Activated naive CD8-positive, alpha-beta T cell treated with anti-CD3 and anti-CD28 coated beads, Interleukin-2, amount 10 ng/mL, durations not matched to agents 7 days and 5 days (primary cell): ENCODE measurements at regions not wholly inside any gene's neighbourhood (a gene's known extent, or its start where the extent isn't known, plus 50 kb on each side); places are given as distances from the start of the nearest gene placed in this dataset.

Experiments
- ATAC-seq: fragments of 150-1000 bp; cut with Tn5 transposase; one replicate; pipeline ENCODE4 v1.10.0; 2021; ENCODE audit warnings: low read depth, moderate library complexity
- POLR2A ChIA-PET: fragments of 350-600 bp; sonication (Branson Sonifier 250); formaldehyde crosslinking; loops from one replicate; lab custom pipeline; 2021; ENCODE audit warnings: antibody characterized with exemption; lab: Charles Lee
- DNase-seq: peaks from one replicate; pipeline ENCODE4 v3.0.0; 2021
- H3K27ac Mint-ChIP-seq: one replicate; pipeline ENCODE4 v1.8.0; 2022; ENCODE audit warnings: mild to moderate bottlenecking, mixed read lengths
- H3K27me3 Mint-ChIP-seq: one replicate; pipeline ENCODE4 v1.8.0; 2022; ENCODE audit warnings: mild to moderate bottlenecking, moderate library complexity, mixed read lengths
- H3K36me3 Mint-ChIP-seq: one replicate; pipeline ENCODE4 v1.8.0; 2021; ENCODE audit warnings: mild to moderate bottlenecking, mixed read lengths
- H3K4me1 Mint-ChIP-seq: one replicate; pipeline ENCODE4 v1.8.0; 2021; ENCODE audit warnings: mixed read lengths
- H3K4me3 Mint-ChIP-seq: one replicate; pipeline ENCODE4 v1.8.0; 2022; ENCODE audit warnings: mild to moderate bottlenecking, moderate library complexity, mixed read lengths
- H3K9me3 Mint-ChIP-seq: one replicate; pipeline ENCODE4 v1.8.0; 2021; ENCODE audit warnings: mixed read lengths

- no peak for ATAC-seq
- peaks cover 2% of the 10 kb centered on the region for H3K27me3 Mint-ChIP-seq
These were observed 248.5 kb upstream of the C11orf87 start for GRCh38 chr11:109173504-109173903.

GRCh38 chr11:109184376-109184775 lies 237.6 kb upstream of the C11orf87 start:
- no peaks in the 10 kb centered on the region for H3K27me3 Mint-ChIP-seq
- no peaks in the 10 kb centered on the region for H3K36me3 Mint-ChIP-seq
- H3K9me3 Mint-ChIP-seq: no peaks in the 10 kb centered on the region
- no peak for DNase-seq
- no peak for ATAC-seq
- no peaks in the 10 kb centered on the region for H3K4me1 Mint-ChIP-seq
- no peak overlapping the region for H3K4me3 Mint-ChIP-seq
- POLR2A ChIA-PET: no interaction called here
- H3K27ac Mint-ChIP-seq: no peak overlapping the region

More at GRCh38 chr11:109173504-109173903, 248.5 kb upstream of the C11orf87 start:
- POLR2A ChIA-PET: no interaction called here
- H3K4me1 Mint-ChIP-seq: no peaks in the 10 kb centered on the region
- no peak overlapping the region for H3K27ac Mint-ChIP-seq
- H3K36me3 Mint-ChIP-seq: no peaks in the 10 kb centered on the region
- DNase-seq: no peak
- no peak overlapping the region for H3K4me3 Mint-ChIP-seq
- no peaks in the 10 kb centered on the region for H3K9me3 Mint-ChIP-seq

- POLR2A ChIA-PET: no interaction called here
- DNase-seq (no peak), ATAC-seq (no peak)
- H3K4me1 Mint-ChIP-seq: no peaks in the 10 kb centered on the region
- peaks cover 5% of the 10 kb centered on the region for H3K9me3 Mint-ChIP-seq
- H3K36me3 Mint-ChIP-seq: no peaks in the 10 kb centered on the region
- H3K27ac Mint-ChIP-seq: no peak overlapping the region
- H3K27me3 Mint-ChIP-seq: peaks cover 2% of the 10 kb centered on the region
- H3K4me3 Mint-ChIP-seq: no peak overlapping the region
These were observed 229.1 kb upstream of the C11orf87 start for GRCh38 chr11:109192864-109193263.

GRCh38 chr11:109193880-109194279 lies 228.1 kb upstream of the C11orf87 start:
- Mint-ChIP-seq H3K4me1 (no peaks in the 10 kb centered on the region), H3K9me3 (peaks cover 5% of the 10 kb centered on the region), H3K4me3 (no peak overlapping the region), H3K27me3 (peaks cover 2% of the 10 kb centered on the region), H3K36me3 (no peaks in the 10 kb centered on the region), H3K27ac (no peak overlapping the region)
- POLR2A ChIA-PET: no interaction called here
- no peak for ATAC-seq
- no peak for DNase-seq

- peaks cover 5% of the 10 kb centered on the region for H3K9me3 Mint-ChIP-seq
- no peak overlapping the region for H3K27ac Mint-ChIP-seq
- no peaks in the 10 kb centered on the region for H3K4me1 Mint-ChIP-seq
- H3K36me3 Mint-ChIP-seq: no peaks in the 10 kb centered on the region
- peaks cover 2% of the 10 kb centered on the region for H3K27me3 Mint-ChIP-seq
- DNase-seq (no peak), ATAC-seq (no peak)
- H3K4me3 Mint-ChIP-seq: no peak overlapping the region
- POLR2A ChIA-PET: no interaction called here
These were observed 226.0 kb upstream of the C11orf87 start for GRCh38 chr11:109196016-109196415.

- DNase-seq: no peak
- H3K4me3 Mint-ChIP-seq: no peak overlapping the region
- no peaks in the 10 kb centered on the region for H3K4me1 Mint-ChIP-seq
- no peak for ATAC-seq
- peaks cover 2% of the 10 kb centered on the region for H3K9me3 Mint-ChIP-seq
- peaks cover 2% of the 10 kb centered on the region for H3K27me3 Mint-ChIP-seq
- no peak overlapping the region for H3K27ac Mint-ChIP-seq
- no peaks in the 10 kb centered on the region for H3K36me3 Mint-ChIP-seq
- POLR2A ChIA-PET: no interaction called here
These were observed 224.3 kb upstream of the C11orf87 start for GRCh38 chr11:109197656-109198055.

GRCh38 chr11:109203176-109203575 lies 218.8 kb upstream of the C11orf87 start:
- no peak overlapping the region for H3K4me3 Mint-ChIP-seq
- POLR2A ChIA-PET: no interaction called here
- no peaks in the 10 kb centered on the region for H3K27me3 Mint-ChIP-seq
- no peaks in the 10 kb centered on the region for H3K4me1 Mint-ChIP-seq
- H3K27ac Mint-ChIP-seq: no peak overlapping the region
- peaks cover 5% of the 10 kb centered on the region for H3K9me3 Mint-ChIP-seq
- H3K36me3 Mint-ChIP-seq: no peaks in the 10 kb centered on the region
- DNase-seq (no peak), ATAC-seq (no peak)

GRCh38 chr11:109205312-109205711 lies 216.7 kb upstream of the C11orf87 start:
- Mint-ChIP-seq H3K4me3 (no peak overlapping the region), H3K9me3 (peaks cover 5% of the 10 kb centered on the region), H3K36me3 (no peaks in the 10 kb centered on the region), H3K27ac (no peak overlapping the region), H3K27me3 (no peaks in the 10 kb centered on the region), H3K4me1 (no peaks in the 10 kb centered on the region)
- POLR2A ChIA-PET: no interaction called here
- no peak for DNase-seq
- ATAC-seq: no peak

- Mint-ChIP-seq H3K27ac (no peak overlapping the region), H3K4me1 (no peaks in the 10 kb centered on the region), H3K9me3 (peaks cover 4% of the 10 kb centered on the region), H3K36me3 (no peaks in the 10 kb centered on the region), H3K27me3 (peaks cover 4% of the 10 kb centered on the region), H3K4me3 (no peak overlapping the region)
- no peak for DNase-seq
- POLR2A ChIA-PET: no interaction called here
- no peak for ATAC-seq
These were observed 213.9 kb upstream of the C11orf87 start for GRCh38 chr11:109208121-109208520.

GRCh38 chr11:109209572-109209971 lies 212.4 kb upstream of the C11orf87 start:
- Mint-ChIP-seq H3K36me3 (no peaks in the 10 kb centered on the region), H3K4me3 (no peak overlapping the region), H3K27ac (no peak overlapping the region), H3K9me3 (peaks cover 4% of the 10 kb centered on the region), H3K4me1 (no peaks in the 10 kb centered on the region), H3K27me3 (peaks cover 4% of the 10 kb centered on the region)
- POLR2A ChIA-PET: no interaction called here
- DNase-seq (no peak), ATAC-seq (no peak)

GRCh38 chr11:109221190-109221589 lies 200.8 kb upstream of the C11orf87 start:
- Mint-ChIP-seq H3K4me3 (no peak overlapping the region), H3K9me3 (no peaks in the 10 kb centered on the region), H3K27ac (no peak overlapping the region), H3K36me3 (no peaks in the 10 kb centered on the region), H3K27me3 (peaks cover 2% of the 10 kb centered on the region), H3K4me1 (no peaks in the 10 kb centered on the region)
- POLR2A ChIA-PET: no interaction called here
- no peak for DNase-seq
- ATAC-seq: no peak

- Mint-ChIP-seq H3K36me3 (no peaks in the 10 kb centered on the region), H3K4me3 (no peak overlapping the region), H3K9me3 (no peaks in the 10 kb centered on the region), H3K27me3 (peaks cover 2% of the 10 kb centered on the region), H3K4me1 (no peaks in the 10 kb centered on the region), H3K27ac (no peak overlapping the region)
- ATAC-seq: no peak
- no peak for DNase-seq
- POLR2A ChIA-PET: no interaction called here
These were observed 199.2 kb upstream of the C11orf87 start for GRCh38 chr11:109222761-109223160.

- peaks cover 2% of the 10 kb centered on the region for H3K27me3 Mint-ChIP-seq
- no peaks in the 10 kb centered on the region for H3K36me3 Mint-ChIP-seq
- no peaks in the 10 kb centered on the region for H3K9me3 Mint-ChIP-seq
- H3K4me3 Mint-ChIP-seq: no peak overlapping the region
- H3K4me1 Mint-ChIP-seq: no peaks in the 10 kb centered on the region
- POLR2A ChIA-PET: no interaction called here
- no peak overlapping the region for H3K27ac Mint-ChIP-seq
- ATAC-seq: no peak
- no peak for DNase-seq
These were observed 198.5 kb upstream of the C11orf87 start for GRCh38 chr11:109223451-109223850.

GRCh38 chr11:109229682-109230081 lies 192.3 kb upstream of the C11orf87 start:
- Mint-ChIP-seq H3K36me3 (no peaks in the 10 kb centered on the region), H3K27ac (no peak overlapping the region), H3K4me1 (no peaks in the 10 kb centered on the region), H3K27me3 (no peaks in the 10 kb centered on the region), H3K4me3 (no peak overlapping the region), H3K9me3 (no peaks in the 10 kb centered on the region)
- no peak for DNase-seq
- ATAC-seq: no peak
- POLR2A ChIA-PET: no interaction called here

- DNase-seq (no peak), ATAC-seq (no peak)
- no peak overlapping the region for H3K27ac Mint-ChIP-seq
- no peaks in the 10 kb centered on the region for H3K4me1 Mint-ChIP-seq
- no peaks in the 10 kb centered on the region for H3K9me3 Mint-ChIP-seq
- H3K36me3 Mint-ChIP-seq: no peaks in the 10 kb centered on the region
- no peak overlapping the region for H3K4me3 Mint-ChIP-seq
- POLR2A ChIA-PET: no interaction called here
- no peaks in the 10 kb centered on the region for H3K27me3 Mint-ChIP-seq
These were observed 185.8 kb upstream of the C11orf87 start for GRCh38 chr11:109236188-109236587.
